ENCODE measurements at regions not wholly inside any gene's neighbourhood (a gene's known extent, or its start where the extent isn't known, plus 50 kb on each side); places are given as distances from the start of the nearest gene placed in this dataset.

DNA sequence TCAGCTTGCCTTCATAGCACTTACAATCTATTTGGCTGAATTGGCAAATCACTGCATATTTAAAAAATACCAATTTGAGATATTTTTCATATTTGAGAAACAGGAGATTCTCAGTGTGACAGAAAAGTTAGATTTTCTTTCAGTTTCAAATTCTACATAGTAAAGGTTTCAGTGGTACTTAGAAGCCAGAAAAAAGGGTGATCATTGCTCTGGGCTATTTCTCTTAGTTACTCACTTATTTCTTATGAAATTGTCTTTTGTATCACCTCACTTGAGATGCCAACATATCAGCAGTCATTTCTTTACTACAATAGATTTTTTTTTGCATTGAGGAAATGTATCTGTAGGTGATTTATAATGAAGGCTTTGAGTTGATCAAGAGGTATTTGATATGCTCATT, 478.2 kb downstream of the GATA3 start:
- TF ChIP-seq, protein P1, sequence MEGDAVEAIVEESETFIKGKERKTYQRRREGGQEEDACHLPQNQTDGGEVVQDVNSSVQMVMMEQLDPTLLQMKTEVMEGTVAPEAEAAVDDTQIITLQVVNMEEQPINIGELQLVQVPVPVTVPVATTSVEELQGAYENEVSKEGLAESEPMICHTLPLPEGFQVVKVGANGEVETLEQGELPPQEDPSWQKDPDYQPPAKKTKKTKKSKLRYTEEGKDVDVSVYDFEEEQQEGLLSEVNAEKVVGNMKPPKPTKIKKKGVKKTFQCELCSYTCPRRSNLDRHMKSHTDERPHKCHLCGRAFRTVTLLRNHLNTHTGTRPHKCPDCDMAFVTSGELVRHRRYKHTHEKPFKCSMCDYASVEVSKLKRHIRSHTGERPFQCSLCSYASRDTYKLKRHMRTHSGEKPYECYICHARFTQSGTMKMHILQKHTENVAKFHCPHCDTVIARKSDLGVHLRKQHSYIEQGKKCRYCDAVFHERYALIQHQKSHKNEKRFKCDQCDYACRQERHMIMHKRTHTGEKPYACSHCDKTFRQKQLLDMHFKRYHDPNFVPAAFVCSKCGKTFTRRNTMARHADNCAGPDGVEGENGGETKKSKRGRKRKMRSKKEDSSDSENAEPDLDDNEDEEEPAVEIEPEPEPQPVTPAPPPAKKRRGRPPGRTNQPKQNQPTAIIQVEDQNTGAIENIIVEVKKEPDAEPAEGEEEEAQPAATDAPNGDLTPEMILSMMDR (IDR thresholded peaks at IDR 0.05; ENCODE audit: low read length, missing control alignments) = no peak
- H3K4me3 ChIP-seq (replicated peaks; ENCODE audit: low read depth, low read length) = no peak overlapping the region
- DNase-seq (ENCODE audit: low read depth) = no peak

DNA sequence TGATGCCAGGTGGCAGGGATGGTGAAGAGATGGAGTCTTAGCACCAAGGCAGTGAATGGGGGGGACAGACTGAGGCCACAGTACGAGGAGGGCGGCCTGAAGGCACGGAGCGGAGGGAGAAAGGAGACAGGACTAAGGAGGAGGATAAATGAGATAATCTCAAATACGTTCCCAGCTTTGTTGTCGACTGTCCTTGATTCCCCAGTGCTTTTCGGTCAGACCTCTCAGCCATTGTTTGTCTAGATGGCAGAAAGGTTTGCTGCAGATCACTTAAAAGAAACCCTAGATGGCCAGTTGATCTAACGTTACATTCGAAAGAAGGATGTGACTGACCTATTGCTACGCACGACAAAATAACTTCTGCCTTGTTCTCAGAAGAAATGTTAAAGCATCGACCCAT, 479.0 kb downstream of the GATA3 start:
- no peak for DNase-seq (ENCODE audit: low read depth)
- H3K4me3 ChIP-seq (replicated peaks; ENCODE audit: low read depth, low read length) = no peak overlapping the region
- TF ChIP-seq, protein P1 (IDR thresholded peaks at IDR 0.05; ENCODE audit: low read length, missing control alignments) = no peak

DNA sequence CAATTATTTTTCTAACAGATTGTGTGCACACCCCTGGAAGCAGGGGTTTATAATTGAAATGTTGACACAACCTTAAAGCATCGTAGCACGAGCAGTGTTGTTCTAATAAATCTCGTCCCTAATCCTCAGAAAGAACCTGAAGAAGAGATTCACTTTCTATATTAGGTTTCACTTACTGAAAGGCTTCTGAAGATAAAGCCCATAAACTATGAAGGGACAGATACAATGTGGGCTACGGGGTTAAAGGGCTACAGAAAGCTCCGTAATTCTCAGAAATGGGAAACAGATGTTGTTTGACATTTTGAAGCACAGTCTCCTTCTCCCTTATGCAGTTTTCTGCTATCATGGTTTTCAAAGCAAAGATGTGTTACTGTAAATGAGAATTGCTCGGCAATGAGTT, 479.6 kb downstream of the GATA3 start:
- no peak for DNase-seq (ENCODE audit: low read depth)
- TF ChIP-seq, protein P1 (IDR thresholded peaks at IDR 0.05; ENCODE audit: low read length, missing control alignments) = no peak
- no peak overlapping the region for H3K4me3 ChIP-seq (replicated peaks; ENCODE audit: low read depth, low read length)

DNA sequence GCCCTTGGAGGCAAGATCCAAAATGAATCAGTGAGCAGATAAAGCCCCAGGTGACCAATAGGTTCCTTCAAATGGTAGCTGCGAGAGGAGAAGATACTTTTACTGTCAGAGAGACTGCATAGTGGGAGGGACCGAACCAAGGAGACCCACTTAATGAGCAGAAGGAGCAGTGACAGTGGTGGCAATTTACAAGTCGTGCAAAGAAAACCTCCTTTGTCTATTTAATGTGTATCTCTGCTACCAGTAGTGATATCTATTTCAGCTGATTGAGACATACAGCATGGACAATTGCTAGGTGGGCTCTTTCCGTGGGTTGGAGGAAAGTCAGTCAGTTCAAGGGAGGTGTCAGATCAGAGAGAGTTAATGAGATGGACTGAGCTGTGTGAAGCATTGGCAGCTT, 480.4 kb downstream of the GATA3 start:
- no peak overlapping the region for H3K4me3 ChIP-seq (replicated peaks; ENCODE audit: low read depth, low read length)
- DNase-seq (ENCODE audit: low read depth) = no peak
- TF ChIP-seq, protein P1 (IDR thresholded peaks at IDR 0.05; ENCODE audit: low read length, missing control alignments) = no peak

DNA sequence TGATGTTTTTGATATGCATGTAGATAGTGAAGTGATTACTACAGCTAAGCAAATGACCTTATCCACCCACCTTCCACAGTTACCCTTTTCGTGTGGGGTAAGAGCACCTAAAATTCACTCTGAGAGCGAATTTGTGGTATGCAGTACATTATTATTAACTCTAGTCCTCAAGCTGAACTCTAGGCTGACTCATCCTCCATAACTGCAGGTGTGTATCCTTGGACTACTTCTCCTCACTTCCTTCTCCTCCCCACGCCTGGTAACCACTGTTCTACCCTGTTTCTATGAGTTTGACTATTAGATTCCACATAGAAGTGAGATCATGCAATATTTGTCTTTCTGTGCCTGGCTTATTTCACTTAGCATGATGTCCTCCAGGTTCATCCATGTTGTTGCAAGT, 484.6 kb downstream of the GATA3 start:
- no peak for DNase-seq (ENCODE audit: low read depth)
- TF ChIP-seq, protein P1 (IDR thresholded peaks at IDR 0.05; ENCODE audit: low read length, missing control alignments) = no peak
- no peak overlapping the region for H3K4me3 ChIP-seq (replicated peaks; ENCODE audit: low read depth, low read length)

DNA sequence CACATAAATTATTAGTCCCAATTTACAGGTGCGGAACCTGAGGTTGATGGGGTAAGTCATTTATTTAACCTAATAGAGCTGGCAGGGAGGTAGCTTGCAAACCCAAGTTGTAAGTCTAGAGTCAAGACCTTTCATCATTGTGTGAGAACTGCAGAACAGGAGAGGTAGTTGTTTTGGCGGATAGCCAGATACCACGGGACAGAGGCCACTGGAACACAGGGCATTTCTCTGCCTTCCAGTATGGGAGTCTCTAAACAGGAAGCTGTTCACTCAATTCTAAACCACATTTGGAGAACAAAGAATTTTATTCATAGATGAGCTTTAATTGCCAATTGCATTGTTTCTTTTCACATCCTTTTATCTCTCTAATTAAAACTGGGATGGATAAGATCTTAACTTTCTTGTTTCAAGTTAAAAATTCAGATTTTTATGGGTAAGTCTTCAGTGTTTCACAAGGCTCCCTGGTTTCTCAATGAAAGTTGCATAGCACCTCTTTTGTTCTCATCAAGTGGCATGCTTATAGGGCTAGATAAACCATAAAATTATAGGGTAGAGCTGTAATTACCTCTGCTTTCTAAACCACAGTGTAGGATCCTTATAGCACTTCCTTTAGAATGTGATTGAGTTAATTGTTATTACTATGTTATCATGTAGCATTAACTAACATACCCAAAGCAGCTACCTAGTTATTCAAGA, 489.0 kb downstream of the GATA3 start:
- H3K4me3 ChIP-seq (replicated peaks; ENCODE audit: low read depth, low read length) = no peak overlapping the region
- no peak for DNase-seq (ENCODE audit: low read depth)
- TF ChIP-seq, protein P1 (IDR thresholded peaks at IDR 0.05; ENCODE audit: low read length, missing control alignments) = no peak

DNA sequence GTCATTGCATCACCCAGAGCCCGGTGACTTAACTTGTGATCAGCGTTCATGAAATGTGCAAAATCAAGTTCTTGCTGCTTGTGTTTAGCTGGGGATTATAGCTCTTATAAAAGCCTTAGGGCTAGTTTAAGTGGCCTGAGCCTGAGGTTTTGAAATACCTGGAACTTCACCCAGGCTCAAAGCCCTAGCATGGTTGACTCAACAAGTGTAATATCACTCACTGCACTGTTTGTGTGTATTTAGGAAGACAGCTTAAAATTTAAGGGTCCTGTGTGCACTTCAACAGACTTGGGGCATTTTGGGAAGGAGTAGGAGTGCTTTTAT, 489.5 kb downstream of the GATA3 start:
- DNase-seq (ENCODE audit: low read depth) = no peak
- TF ChIP-seq, protein P1 (IDR thresholded peaks at IDR 0.05; ENCODE audit: low read length, missing control alignments) = no peak
- no peak overlapping the region for H3K4me3 ChIP-seq (replicated peaks; ENCODE audit: low read depth, low read length)
